Neural progenitor cell (in vitro differentiated cells): ENCODE measurements at regions not wholly inside any gene's neighbourhood (a gene's known extent, or its start where the extent isn't known, plus 50 kb on each side); places are given as distances from the start of the nearest gene placed in this dataset.

Source experiments
- DNase-seq: peaks from one replicate; pipeline ENCODE4 v3.0.0-alpha.2; 2016; ENCODE audit warnings: low spot score
- H2AFZ ChIP-seq: fragments of 200-600 bp; sonication (generic); replicated peaks from 2 replicates; pipeline ENCODE4 v1.6.1; 2016; ENCODE audit warnings: antibody characterized with exemption
- H3F3A ChIP-seq: fragments of 200-600 bp; sonication (generic); 2 replicates; pipeline ENCODE4 v1.6.1; 2016; ENCODE audit warnings: antibody characterized with exemption, low read depth
- H3K27ac ChIP-seq: fragments of 200-600 bp; sonication (generic); 2 replicates; pipeline ENCODE4 v1.5.1; 2016; ENCODE audit warnings: mild to moderate bottlenecking
- H3K27me3 ChIP-seq: fragments of 200-600 bp; sonication (generic); 2 replicates; pipeline ENCODE4 v1.6.1; 2016; ENCODE audit warnings: mild to moderate bottlenecking, moderate library complexity
- H3K36me3 ChIP-seq: fragments of 200-600 bp; sonication (generic); 2 replicates; pipeline ENCODE4 v1.5.1; 2016
- H3K4me1 ChIP-seq: fragments of 200-600 bp; sonication (generic); 2 replicates; pipeline ENCODE4 v1.6.1; 2016; ENCODE audit warnings: mixed run types
- H3K4me2 ChIP-seq: fragments of 200-600 bp; sonication (generic); 2 replicates; pipeline ENCODE4 v1.6.1; 2016
- H3K4me3 ChIP-seq: fragments of 200-600 bp; sonication (generic); 2 replicates; pipeline ENCODE4 v1.5.1; 2016
- H3K79me2 ChIP-seq: fragments of 200-600 bp; sonication (generic); 2 replicates; pipeline ENCODE4 v1.6.1; 2016; ENCODE audit warnings: low read depth
- H3K9ac ChIP-seq: fragments of 200-600 bp; sonication (generic); 2 replicates; pipeline ENCODE4 v1.6.1; 2016
- H3K9me3 ChIP-seq: fragments of 200-600 bp; sonication (generic); 2 replicates; pipeline ENCODE4 v1.5.1; 2016; ENCODE audit warnings: low read depth
- H4K20me1 ChIP-seq: fragments of 200-600 bp; sonication (generic); 2 replicates; pipeline ENCODE4 v1.6.1; 2016; ENCODE audit warnings: low read depth
- H3K27ac Mint-ChIP-seq: 3 replicates; pipeline ENCODE4 v1.8.0; 2021; ENCODE audit warnings: mixed read lengths
- H3K27me3 Mint-ChIP-seq: 2 replicates; pipeline ENCODE4 v1.8.0; 2022; ENCODE audit warnings: low read depth, mild to moderate bottlenecking, inconsistent platforms, moderate library complexity, mixed read lengths; ENCODE audit not compliant: insufficient read depth
- H3K36me3 Mint-ChIP-seq: 3 replicates; pipeline ENCODE4 v1.8.0; 2021; ENCODE audit warnings: mixed read lengths
- H3K4me1 Mint-ChIP-seq: 3 replicates; pipeline ENCODE4 v1.8.0; 2021; ENCODE audit warnings: mixed read lengths
- H3K4me3 Mint-ChIP-seq: 3 replicates; pipeline ENCODE4 v1.8.0; 2021; ENCODE audit warnings: mild to moderate bottlenecking, moderate library complexity, mixed read lengths
- H3K9me3 Mint-ChIP-seq: 3 replicates; pipeline ENCODE4 v1.8.0; 2020; ENCODE audit warnings: mixed read lengths
- EZH2 ChIP-seq: fragments of 200-600 bp; sonication (generic); IDR thresholded peaks from 2 replicates; pipeline ENCODE4 v1.6.1; 2017; ENCODE audit warnings: antibody characterized with exemption, mild to moderate bottlenecking, moderate library complexity
- EZH2phosphoT487 ChIP-seq: fragments of 200-600 bp; sonication (generic); IDR thresholded peaks from 2 replicates; pipeline ENCODE4 v1.6.1; 2017; ENCODE audit warnings: antibody characterized with exemption
- TF ChIP-seq, protein P1 (sequence below): fragments of 200-600 bp; sonication (generic); IDR thresholded peaks from 2 replicates; pipeline ENCODE4 v1.5.1; 2017; ENCODE audit warnings: antibody characterized with exemption, mild to moderate bottlenecking

- Histone ChIP-seq H3K4me1 (no peaks in the 10 kb centered on the region), H3F3A (no peaks in the 10 kb centered on the region), H3K9me3 (no peaks in the 10 kb centered on the region), H3K4me3 (no peak overlapping the region), H3K79me2 (no peaks in the 10 kb centered on the region), H3K9ac (no peak overlapping the region), H3K27me3 (no peaks in the 10 kb centered on the region), H3K36me3 (no peaks in the 10 kb centered on the region), H4K20me1 (no peaks in the 10 kb centered on the region), H3K4me2 (no peak overlapping the region), H2AFZ (no peak overlapping the region), H3K27ac (no peak overlapping the region)
- H3K36me3 Mint-ChIP-seq: no peaks in the 10 kb centered on the region
- DNase-seq: no peak
- H3K4me1 Mint-ChIP-seq: no peaks in the 10 kb centered on the region
- no peaks in the 10 kb centered on the region for H3K27me3 Mint-ChIP-seq
- H3K27ac Mint-ChIP-seq: no peak overlapping the region
- H3K4me3 Mint-ChIP-seq: no peak overlapping the region
- TF ChIP-seq EZH2 (no peak), EZH2phosphoT487 (no peak)
- TF ChIP-seq, protein P1, sequence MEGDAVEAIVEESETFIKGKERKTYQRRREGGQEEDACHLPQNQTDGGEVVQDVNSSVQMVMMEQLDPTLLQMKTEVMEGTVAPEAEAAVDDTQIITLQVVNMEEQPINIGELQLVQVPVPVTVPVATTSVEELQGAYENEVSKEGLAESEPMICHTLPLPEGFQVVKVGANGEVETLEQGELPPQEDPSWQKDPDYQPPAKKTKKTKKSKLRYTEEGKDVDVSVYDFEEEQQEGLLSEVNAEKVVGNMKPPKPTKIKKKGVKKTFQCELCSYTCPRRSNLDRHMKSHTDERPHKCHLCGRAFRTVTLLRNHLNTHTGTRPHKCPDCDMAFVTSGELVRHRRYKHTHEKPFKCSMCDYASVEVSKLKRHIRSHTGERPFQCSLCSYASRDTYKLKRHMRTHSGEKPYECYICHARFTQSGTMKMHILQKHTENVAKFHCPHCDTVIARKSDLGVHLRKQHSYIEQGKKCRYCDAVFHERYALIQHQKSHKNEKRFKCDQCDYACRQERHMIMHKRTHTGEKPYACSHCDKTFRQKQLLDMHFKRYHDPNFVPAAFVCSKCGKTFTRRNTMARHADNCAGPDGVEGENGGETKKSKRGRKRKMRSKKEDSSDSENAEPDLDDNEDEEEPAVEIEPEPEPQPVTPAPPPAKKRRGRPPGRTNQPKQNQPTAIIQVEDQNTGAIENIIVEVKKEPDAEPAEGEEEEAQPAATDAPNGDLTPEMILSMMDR: no peak
- peaks cover 6% of the 10 kb centered on the region for H3K9me3 Mint-ChIP-seq
These were observed 425.4 kb upstream of the PITX2 start for GRCh38 chr4:111048316-111048715.

DNA sequence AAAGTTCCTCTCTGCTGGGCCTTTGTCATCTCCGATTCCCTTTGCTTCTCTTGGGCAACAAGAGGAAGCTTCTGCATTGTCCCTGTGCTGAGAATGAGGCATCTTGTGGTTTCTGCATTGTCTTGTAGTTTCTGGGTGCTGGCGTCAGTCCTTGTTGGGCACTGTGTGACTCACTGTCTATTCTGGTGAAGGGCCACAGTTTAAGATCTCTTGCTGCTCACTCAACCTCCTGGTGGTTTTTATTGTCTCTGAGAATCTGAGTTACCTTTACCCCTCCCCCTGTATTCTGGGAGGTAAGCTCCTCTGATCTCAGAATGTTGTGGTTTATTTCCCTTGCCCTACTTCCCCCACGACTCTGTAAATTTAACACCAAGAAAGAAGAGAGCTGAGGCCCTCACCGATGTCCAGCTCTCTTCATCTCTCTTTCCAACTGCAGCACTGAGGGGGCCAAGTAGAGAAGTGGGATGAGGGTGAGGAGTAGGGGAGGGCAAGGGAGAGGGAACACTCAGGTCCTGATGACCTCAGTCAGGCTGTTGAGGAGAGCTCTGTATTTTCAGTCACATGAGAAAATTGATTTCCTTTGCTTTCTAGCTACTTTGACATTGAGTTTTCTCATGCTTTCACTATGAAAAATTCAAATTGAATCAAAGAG is 441.6 kb upstream of the PITX2 start:
- H3K4me1 ChIP-seq: no peaks in the 10 kb centered on the region
- Mint-ChIP-seq H3K27ac (no peak overlapping the region), H3K4me3 (no peak overlapping the region)

GRCh38 chr4:111066001-111066400 is 443.1 kb upstream of the PITX2 start:
- H3K27ac Mint-ChIP-seq: no peak overlapping the region
- no peaks in the 10 kb centered on the region for H3K27me3 Mint-ChIP-seq
- H3F3A ChIP-seq: no peaks in the 10 kb centered on the region
- H4K20me1 ChIP-seq: no peaks in the 10 kb centered on the region
- no peaks in the 10 kb centered on the region for H3K36me3 Mint-ChIP-seq
- no peaks in the 10 kb centered on the region for H3K4me1 ChIP-seq
- no peaks in the 10 kb centered on the region for H3K9me3 Mint-ChIP-seq
- no peaks in the 10 kb centered on the region for H3K9me3 ChIP-seq
- no peaks in the 10 kb centered on the region for H3K27me3 ChIP-seq
- peaks cover 9% of the 10 kb centered on the region for H3K4me1 Mint-ChIP-seq
- H3K4me3 Mint-ChIP-seq: no peak overlapping the region
- no peak for DNase-seq
- no peak overlapping the region for H3K9ac ChIP-seq
- no peak overlapping the region for H3K4me3 ChIP-seq
- TF ChIP-seq EZH2phosphoT487 (no peak), EZH2 (no peak)
- TF ChIP-seq, protein P1: no peak
- no peaks in the 10 kb centered on the region for H3K36me3 ChIP-seq
- no peak overlapping the region for H2AFZ ChIP-seq
- no peaks in the 10 kb centered on the region for H3K79me2 ChIP-seq
- no peak overlapping the region for H3K4me2 ChIP-seq
- H3K27ac ChIP-seq: no peak overlapping the region

More for the DNA sequence above, 441.6 kb upstream of the PITX2 start:
- no peak for DNase-seq
- Mint-ChIP-seq H3K36me3 (no peaks in the 10 kb centered on the region), H3K27me3 (no peaks in the 10 kb centered on the region), H3K4me1 (peaks cover 9% of the 10 kb centered on the region), H3K9me3 (no peaks in the 10 kb centered on the region)
- no peaks in the 10 kb centered on the region for H4K20me1 ChIP-seq
- H3K36me3 ChIP-seq: no peaks in the 10 kb centered on the region
- H3K9me3 ChIP-seq: no peaks in the 10 kb centered on the region
- H3K27me3 ChIP-seq: no peaks in the 10 kb centered on the region
- no peak overlapping the region for H3K4me3 ChIP-seq
- no peaks in the 10 kb centered on the region for H3F3A ChIP-seq
- H3K9ac ChIP-seq: no peak overlapping the region
- H3K79me2 ChIP-seq: no peaks in the 10 kb centered on the region
- H2AFZ ChIP-seq: no peak overlapping the region
- H3K4me2 ChIP-seq: no peak overlapping the region
- TF ChIP-seq EZH2phosphoT487 (no peak), EZH2 (no peak)
- TF ChIP-seq, protein P1: no peak
- no peak overlapping the region for H3K27ac ChIP-seq
